ENCODE measurements at regions not wholly inside any gene's neighbourhood (a gene's known extent, or its start where the extent isn't known, plus 50 kb on each side); places are given as distances from the start of the nearest gene placed in this dataset.

- TF ChIP-seq CTCF (IDR thresholded peaks at IDR 0.05; ENCODE audit: insufficient read depth, missing control alignments): no peak
- DNase-seq (ENCODE audit: insufficient read length, low spot score) (no peak), FAIRE-seq (no peak)
Measured at GRCh38 chr2:193808877-193809276, 1614.1 kb upstream of the TMEFF2 start.

GRCh38 chr2:193806088-193806774 is 1611.5 kb upstream of the TMEFF2 start:
- DNase-seq (ENCODE audit: insufficient read length, low spot score): no peak
- no peak for FAIRE-seq
- TF ChIP-seq CTCF (IDR thresholded peaks at IDR 0.05; ENCODE audit: insufficient read depth, missing control alignments): no peak

- DNase-seq (ENCODE audit: insufficient read length, low spot score) (no peak), FAIRE-seq (no peak)
- no peak for TF ChIP-seq CTCF (IDR thresholded peaks at IDR 0.05; ENCODE audit: insufficient read depth, missing control alignments)
Measured at GRCh38 chr2:193796847-193797246, 1602.1 kb upstream of the TMEFF2 start.

- no peak for FAIRE-seq
- DNase-seq (ENCODE audit: insufficient read length, low spot score): no peak
- no peak for TF ChIP-seq CTCF (IDR thresholded peaks at IDR 0.05; ENCODE audit: insufficient read depth, missing control alignments)
Measured at GRCh38 chr2:193793914-193794313, 1599.2 kb upstream of the TMEFF2 start.

GRCh38 chr2:193783681-193784080 is 1588.9 kb upstream of the TMEFF2 start:
- FAIRE-seq (no peak), DNase-seq (ENCODE audit: insufficient read length, low spot score) (no peak)
- TF ChIP-seq CTCF (IDR thresholded peaks at IDR 0.05; ENCODE audit: insufficient read depth, missing control alignments): no peak

- FAIRE-seq (no peak), DNase-seq (ENCODE audit: insufficient read length, low spot score) (no peak)
- no peak for TF ChIP-seq CTCF (IDR thresholded peaks at IDR 0.05; ENCODE audit: insufficient read depth, missing control alignments)
Measured at GRCh38 chr2:193778293-193778692, 1583.6 kb upstream of the TMEFF2 start.

- peak; percentile 53 for FAIRE-seq
Measured at GRCh38 chr2:193776988-193777387, 1582.3 kb upstream of the TMEFF2 start.

More at GRCh38 chr2:193776988-193777387, 1582.3 kb upstream of the TMEFF2 start:
- no peak for DNase-seq (ENCODE audit: insufficient read length, low spot score)
- peak; percentile 60 for TF ChIP-seq CTCF (IDR thresholded peaks at IDR 0.05; ENCODE audit: insufficient read depth, missing control alignments)

Measured in D721Med (cell line).